H1 (cell line): ENCODE measurements at regions not wholly inside any gene's neighbourhood (a gene's known extent, or its start where the extent isn't known, plus 50 kb on each side); places are given as distances from the start of the nearest gene placed in this dataset.

Experiments used
- CTCF ChIA-PET: fragments of 300-600 bp; sonication (Branson Sonifier 250); formaldehyde crosslinking; loops from one replicate; lab custom pipeline; 2021; ENCODE audit not compliant: partially characterized antibody; lab: Charles Lee
- POLR2A ChIA-PET: fragments of 300-600 bp; sonication (Branson Sonifier 250); formaldehyde crosslinking; loops from one replicate; lab custom pipeline; 2021; ENCODE audit warnings: inconsistent platforms; ENCODE audit not compliant: partially characterized antibody; lab: Charles Lee
- DNase-seq, 2 experiments: peaks; one replicate each; pipeline versions ENCODE4 v3.0.0 to v3.0.0-alpha.2; 2010 to 2022; ENCODE audit warnings: low spot score in 2 of 2, low read depth in 1 of 2, mixed read lengths in 1 of 2
- FAIRE-seq: peaks from 2 replicates; lab custom pipeline; 2011; peaks lifted over from hg19 to GRCh38; lab: Jason Lieb, UNC
- H2AFZ ChIP-seq: 2 replicates; pipeline ENCODE4 v1.8.1; 2012; ENCODE audit warnings: low read length, inconsistent platforms
- H2AK5ac ChIP-seq: 2 replicates; pipeline ENCODE4 v1.6.1; 2013; ENCODE audit warnings: low read depth, low read length
- H2BK120ac ChIP-seq: replicated peaks from 2 replicates; pipeline ENCODE3; 2013; ENCODE audit warnings: low read depth, low read length, inconsistent platforms
- H2BK12ac ChIP-seq: 2 replicates; pipeline ENCODE4 v1.6.1; 2013; ENCODE audit warnings: low read depth, low read length
- H2BK15ac ChIP-seq: 2 replicates; pipeline ENCODE4 v1.6.1; 2013; ENCODE audit warnings: low read length
- H2BK20ac ChIP-seq: 2 replicates; pipeline ENCODE4 v1.6.1; 2013; ENCODE audit warnings: low read length
- H2BK5ac ChIP-seq: 2 replicates; pipeline ENCODE4 v1.6.1; 2013; ENCODE audit warnings: low read depth, low read length
- H3K14ac ChIP-seq: 2 replicates; pipeline ENCODE4 v1.6.1; 2013; ENCODE audit warnings: inconsistent platforms; ENCODE audit not compliant: insufficient read length
- H3K18ac ChIP-seq: 2 replicates; pipeline ENCODE4 v1.6.1; 2013; ENCODE audit warnings: low read length; ENCODE audit errors: extremely low read depth
- H3K23ac ChIP-seq: 2 replicates; pipeline ENCODE4 v1.6.1; 2013; ENCODE audit warnings: inconsistent platforms; ENCODE audit not compliant: insufficient read length
- H3K23me2 ChIP-seq: 2 replicates; pipeline ENCODE4 v1.6.1; 2013; ENCODE audit warnings: low read depth, low read length
- H3K27ac ChIP-seq: 2 replicates; pipeline ENCODE4 v1.6.1; 2011; ENCODE audit warnings: low read depth, low read length, inconsistent platforms
- H3K27me3 ChIP-seq, 4 experiments: replicated peaks in 1 of 4; 1 replicate in 1 of 4; 2 replicates in 3 of 4; pipeline versions ENCODE4 v1.6.1 to v1.8.1; 2011 to 2013; ENCODE audit warnings: low read length in 3 of 4, mild to moderate bottlenecking in 3 of 4, inconsistent platforms in 2 of 4, mixed read lengths in 2 of 4, moderate library complexity in 1 of 4; ENCODE audit not compliant: control insufficient read depth in 3 of 4, insufficient read depth in 3 of 4; ENCODE audit errors: extremely low read depth in 1 of 4
- H3K36me3 ChIP-seq, 4 experiments: 2 replicates each; pipeline versions ENCODE4 v1.6.1 to v1.8.1; 2011 to 2013; ENCODE audit warnings: mild to moderate bottlenecking in 4 of 4, low read length in 3 of 4, moderate library complexity in 2 of 4, control low read depth in 1 of 4, inconsistent platforms in 1 of 4; ENCODE audit not compliant: insufficient read depth in 4 of 4, control insufficient read depth in 2 of 4
- H3K4ac ChIP-seq: replicated peaks from 2 replicates; pipeline ENCODE3; 2013; ENCODE audit warnings: low read length, low read depth, mixed read lengths, inconsistent platforms; ENCODE audit not compliant: insufficient read length
- H3K4me1 ChIP-seq, 4 experiments: replicated peaks in 1 of 4; 1 replicate in 1 of 4; 2 replicates in 3 of 4; pipeline versions ENCODE4 v1.6.1 to v1.8.1; 2011 to 2013; ENCODE audit warnings: low read length in 3 of 4, inconsistent platforms in 2 of 4, mixed read lengths in 1 of 4; ENCODE audit not compliant: insufficient read depth in 4 of 4, control insufficient read depth in 3 of 4
- H3K4me2 ChIP-seq, 2 experiments: 2 replicates each; pipeline versions ENCODE4 v1.6.1 to v1.8.1; 2011 to 2013; ENCODE audit warnings: low read depth in 2 of 2, low read length in 2 of 2, control low read depth in 1 of 2, inconsistent platforms in 1 of 2, mild to moderate bottlenecking in 1 of 2; ENCODE audit not compliant: insufficient read depth in 1 of 2
- H3K4me3 ChIP-seq, 4 experiments: fragments of 200-600, 300-600 bp in 1 of 4; sonication (generic), shearing (Covaris generic), sonication (Bioruptor Twin) in 1 of 4; 2 replicates each; pipeline versions ENCODE4 v1.5.1 to v1.8.1; 2011 to 2016; ENCODE audit warnings: low read length in 4 of 4, low read depth in 3 of 4, control low read depth in 2 of 4, inconsistent platforms in 2 of 4, mild to moderate bottlenecking in 2 of 4, mixed read lengths in 1 of 4, moderate library complexity in 1 of 4; ENCODE audit not compliant: insufficient read depth in 2 of 4; ENCODE audit errors: extremely low read depth in 1 of 4
- H3K56ac ChIP-seq: replicated peaks from 2 replicates; pipeline ENCODE3; 2013; ENCODE audit warnings: low read depth, mild to moderate bottlenecking, mixed read lengths, low read length, inconsistent platforms; ENCODE audit not compliant: insufficient read length
- H3K79me1 ChIP-seq: 2 replicates; pipeline ENCODE4 v1.6.1; 2013; ENCODE audit warnings: low read depth, low read length, control low read depth
- H3K79me2 ChIP-seq, 2 experiments: 2 replicates each; pipeline versions ENCODE4 v1.6.1 to v1.8.1; 2012 to 2013; ENCODE audit warnings: low read length in 2 of 2, mild to moderate bottlenecking in 2 of 2, inconsistent platforms in 1 of 2; ENCODE audit not compliant: insufficient read depth in 2 of 2, control insufficient read depth in 1 of 2
- H3K9ac ChIP-seq, 4 experiments: replicated peaks in 1 of 4; 1 replicate in 1 of 4; 2 replicates in 3 of 4; pipeline versions ENCODE4 v1.6.1 to v1.8.1; 2011 to 2013; ENCODE audit warnings: low read depth in 3 of 4, low read length in 3 of 4, control low read depth in 2 of 4, mild to moderate bottlenecking in 2 of 4, moderate library complexity in 2 of 4, inconsistent platforms in 1 of 4; ENCODE audit errors: extremely low read depth in 1 of 4
- H3K9me3 ChIP-seq, 2 experiments: 2 replicates each; pipeline versions ENCODE4 v1.6.1 to v1.8.1; 2012 to 2013; ENCODE audit warnings: mild to moderate bottlenecking in 2 of 2, moderate library complexity in 2 of 2, control low read depth in 1 of 2, inconsistent platforms in 1 of 2, low read depth in 1 of 2, low read length in 1 of 2, mixed read lengths in 1 of 2; ENCODE audit not compliant: insufficient read depth in 2 of 2
- H4K20me1 ChIP-seq, 2 experiments: replicated peaks in 1 of 2; 2 replicates each; pipeline versions ENCODE3 to v1.8.1; 2011 to 2013; ENCODE audit warnings: inconsistent platforms in 2 of 2, low read length in 2 of 2, mild to moderate bottlenecking in 1 of 2; ENCODE audit not compliant: insufficient read depth in 2 of 2, control insufficient read depth in 1 of 2
- H4K5ac ChIP-seq: 2 replicates; pipeline ENCODE4 v1.6.1; 2013; ENCODE audit warnings: low read length, low read depth, mixed read lengths, inconsistent platforms; ENCODE audit not compliant: insufficient read length
- H4K8ac ChIP-seq: 2 replicates; pipeline ENCODE4 v1.8.0; 2013; ENCODE audit warnings: mild to moderate bottlenecking, moderate library complexity, low read length, inconsistent platforms; ENCODE audit not compliant: insufficient read depth; ENCODE audit errors: extremely low read depth
- H4K91ac ChIP-seq: replicated peaks from 2 replicates; pipeline ENCODE3; 2013; ENCODE audit warnings: low read length, mixed read lengths, inconsistent platforms; ENCODE audit not compliant: insufficient read length
- BCL11A ChIP-seq, 2 experiments: IDR thresholded peaks; one replicate each; pipeline ENCODE4 v1.6.1; 2011; ENCODE audit warnings: low read depth in 2 of 2, low read length in 2 of 2, mild to moderate bottlenecking in 2 of 2
- GABPA ChIP-seq: IDR thresholded peaks from 2 replicates; pipeline ENCODE4 v1.6.1; 2011; ENCODE audit warnings: mild to moderate bottlenecking, low read length, moderate library complexity, borderline replicate concordance; ENCODE audit not compliant: insufficient read depth
- GTF2F1 ChIP-seq: IDR thresholded peaks from 2 replicates; pipeline ENCODE4 v1.6.1; 2012; ENCODE audit warnings: low read depth, low read length, improper control_type of control experiment, borderline replicate concordance
- JUN ChIP-seq: IDR thresholded peaks from 2 replicates; pipeline ENCODE4 v1.6.1; 2011; ENCODE audit warnings: low read depth, mild to moderate bottlenecking, improper control_type of control experiment, low read length
- KDM4A ChIP-seq: IDR thresholded peaks from one replicate; pipeline ENCODE4 v1.7.1; 2012; ENCODE audit warnings: low read depth, mild to moderate bottlenecking, moderate library complexity, low read length, inconsistent platforms; ENCODE audit not compliant: severe bottlenecking
- SP4 ChIP-seq: IDR thresholded peaks from 2 replicates; pipeline ENCODE4 v1.6.1; 2012; ENCODE audit warnings: low read length, inconsistent platforms
- WGBS, 2 experiments: shearing (Covaris generic) in 1 of 2; methylation state at CpG; one replicate each; pipeline versions ENCODE4 v1.1.6 to v1.1.7; 2013 to 2015; ENCODE audit warnings: low lambda C conversion rate in 2 of 2, mixed read lengths in 2 of 2, inconsistent platforms in 1 of 2, low coverage in 1 of 2, missing lambda C conversion rate in 1 of 2; ENCODE audit not compliant: insufficient replicate concordance in 2 of 2, insufficient coverage in 1 of 2, insufficient read length in 1 of 2; ENCODE audit errors: extremely low coverage in 1 of 2, missing lambda C conversion rate in 1 of 2; 5-methylcytosine and 5-hydroxymethylcytosine counted together
- TF ChIP-seq, protein P1 (sequence below): IDR thresholded peaks from 2 replicates; pipeline ENCODE4 v1.6.1; 2011; ENCODE audit warnings: low read length, improper control_type of control experiment

GRCh38 chr1:38115226-38115625 is 68.6 kb upstream of the POU3F1 start:
- no peak overlapping the region for H3K14ac ChIP-seq
- no peak overlapping the region for H4K5ac ChIP-seq
- peak overlapping the region; percentile 35; the same call in 1 of the 2 replicates for H2BK5ac ChIP-seq
- 91 to 100% methylated on average over 1 to 15 of the region's 15 CpGs for WGBS, 2 experiments
- no peak overlapping the region for H3K27ac ChIP-seq
- H3K23me2 ChIP-seq = peaks cover 5% of the 10 kb centered on the region; the same call in 1 of the 2 replicates
- TF ChIP-seq GTF2F1 (no peak), BCL11A (IDR thresholded peaks at IDR 0.05; ENCODE audit: low read depth in 2 of 2, low read length in 2 of 2) (no peak), GABPA (no peak), KDM4A (no peak), SP4 (no peak), JUN (no peak)
- TF ChIP-seq, protein P1, sequence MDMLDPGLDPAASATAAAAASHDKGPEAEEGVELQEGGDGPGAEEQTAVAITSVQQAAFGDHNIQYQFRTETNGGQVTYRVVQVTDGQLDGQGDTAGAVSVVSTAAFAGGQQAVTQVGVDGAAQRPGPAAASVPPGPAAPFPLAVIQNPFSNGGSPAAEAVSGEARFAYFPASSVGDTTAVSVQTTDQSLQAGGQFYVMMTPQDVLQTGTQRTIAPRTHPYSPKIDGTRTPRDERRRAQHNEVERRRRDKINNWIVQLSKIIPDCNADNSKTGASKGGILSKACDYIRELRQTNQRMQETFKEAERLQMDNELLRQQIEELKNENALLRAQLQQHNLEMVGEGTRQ = no peak
- POLR2A ChIA-PET = interaction anchor here (1.0 to 1.6 kb wide), 3 partner anchors 7 to 33 kb away, joined by 3 to 6 read pairs (median 6); no protein-coding TSS in a partner anchor
- H4K91ac ChIP-seq = no peak overlapping the region
- no peak for DNase-seq
- no peak overlapping the region for H3K4ac ChIP-seq
- H3K36me3 ChIP-seq = no peaks in the 10 kb centered on the region
- no peak overlapping the region for H2AFZ ChIP-seq
- CTCF ChIA-PET = interaction anchor here (1.2 to 2.2 kb wide), 4 partner anchors 10 to 31 kb away, joined by 3 to 7 read pairs (median 4); no protein-coding TSS in a partner anchor
- H3K56ac ChIP-seq = no peak overlapping the region
- no peak overlapping the region for H3K4me3 ChIP-seq
- no peak overlapping the region for H3K4me2 ChIP-seq
- H3K79me1 ChIP-seq = no peaks in the 10 kb centered on the region
- no peak overlapping the region; the same call in 1 of the 2 replicates for H2BK20ac ChIP-seq
- H2BK12ac ChIP-seq = peak overlapping the region; percentile 82; the same call in 1 of the 2 replicates
- H3K23ac ChIP-seq = no peak overlapping the region
- no peak overlapping the region for H3K9ac ChIP-seq
- H3K4me1 ChIP-seq = peaks cover 0 to 5% (median 0%) of the 10 kb centered on the region in 4 experiments; a peak in 1 of 7 replicates
- H3K27me3 ChIP-seq = no peaks in the 10 kb centered on the region
- H4K20me1 ChIP-seq = no peaks in the 10 kb centered on the region
- peak overlapping the region; percentile 53; the same call in 1 of the 2 replicates for H2BK15ac ChIP-seq
- H3K18ac ChIP-seq = no peak overlapping the region
- no peak overlapping the region for H2BK120ac ChIP-seq
- H3K9me3 ChIP-seq = peaks cover 0 to under 1% of the 10 kb centered on the region in 2 experiments; a peak in 2 of 4 replicates
- FAIRE-seq = no peak
- H3K79me2 ChIP-seq = no peaks in the 10 kb centered on the region
- H2AK5ac ChIP-seq = no peak overlapping the region
- H4K8ac ChIP-seq = no peak overlapping the region
